Naive B cell (primary cell): ENCODE measurements at regions not wholly inside any gene's neighbourhood (a gene's known extent, or its start where the extent isn't known, plus 50 kb on each side); places are given as distances from the start of the nearest gene placed in this dataset.
"Not testable (repeated sequence)": the region's sequence is repeated elsewhere in the genome, so short reads cannot be mapped to it uniquely, and the experiment has no call there.

Source experiments
- ATAC-seq, 2 donors: fragments of 150-1000 bp; cut with Tn5 transposase; 2 replicates each; pipeline ENCODE4 v1.10.0; 2021; ENCODE audit warnings: low read depth in 2 of 2, mild to moderate bottlenecking in 2 of 2, moderate library complexity in 2 of 2
- DNase-seq: peaks from one replicate; pipeline ENCODE4 v3.0.0; 2022
- H3K27ac Mint-ChIP-seq, 6 donors: one replicate each; pipeline ENCODE4 v1.8.0; 2020 to 2022; ENCODE audit warnings: mild to moderate bottlenecking in 6 of 6, mixed read lengths in 6 of 6, moderate library complexity in 5 of 6, inconsistent platforms in 2 of 6
- H3K27me3 Mint-ChIP-seq, 3 donors: one replicate each; pipeline ENCODE4 v1.8.0; 2021 to 2022; ENCODE audit warnings: mixed read lengths in 3 of 3, mild to moderate bottlenecking in 1 of 3
- H3K36me3 Mint-ChIP-seq, 2 donors: one replicate each; pipeline ENCODE4 v1.8.0; 2020 to 2022; ENCODE audit warnings: mixed read lengths in 2 of 2, inconsistent platforms in 1 of 2, mild to moderate bottlenecking in 1 of 2
- H3K4me1 Mint-ChIP-seq, 3 donors: one replicate each; pipeline ENCODE4 v1.8.0; 2020 to 2022; ENCODE audit warnings: mixed read lengths in 3 of 3, inconsistent platforms in 1 of 3, mild to moderate bottlenecking in 1 of 3, moderate library complexity in 1 of 3
- H3K4me3 Mint-ChIP-seq, 8 donors: one replicate each; pipeline ENCODE4 v1.8.0; 2020 to 2022; ENCODE audit warnings: mild to moderate bottlenecking in 8 of 8, mixed read lengths in 8 of 8, moderate library complexity in 8 of 8, inconsistent platforms in 2 of 8
- H3K9me3 Mint-ChIP-seq, 7 donors: one replicate each; pipeline ENCODE4 v1.8.0; 2020 to 2022; ENCODE audit warnings: mixed read lengths in 7 of 7, mild to moderate bottlenecking in 5 of 7, inconsistent platforms in 2 of 7, moderate library complexity in 1 of 7

GRCh38 chr4:181004056-181004455, 1239.1 kb upstream of the TENM3 start:
- ATAC-seq (no peak), DNase-seq (no peak)
- H3K27me3 Mint-ChIP-seq, result no peaks in the 10 kb centered on the region
- no peak overlapping the region for H3K4me3 Mint-ChIP-seq
- H3K9me3 Mint-ChIP-seq, result peaks cover 3 to 19% (median 5%) of the 10 kb centered on the region in 7 donors
- no peaks in the 10 kb centered on the region for H3K36me3 Mint-ChIP-seq
- H3K4me1 Mint-ChIP-seq, result no peaks in the 10 kb centered on the region
- H3K27ac Mint-ChIP-seq, result no peak overlapping the region

- Mint-ChIP-seq H3K4me1 (no peaks in the 10 kb centered on the region), H3K9me3 (peaks cover 0 to 12% (median 3%) of the 10 kb centered on the region in 7 donors), H3K36me3 (no peaks in the 10 kb centered on the region), H3K27ac (no peak overlapping the region), H3K4me3 (no peak overlapping the region), H3K27me3 (no peaks in the 10 kb centered on the region)
- DNase-seq, result no peak
- no peak for ATAC-seq
These were observed 1236.5 kb upstream of the TENM3 start for GRCh38 chr4:181006499-181007260.

- ATAC-seq (no peak), DNase-seq (no peak)
- Mint-ChIP-seq H3K27me3 (no peaks in the 10 kb centered on the region), H3K4me3 (no peak overlapping the region), H3K36me3 (peaks cover 0 to 3% of the 10 kb centered on the region in 2 donors), H3K4me1 (no peaks in the 10 kb centered on the region), H3K9me3 (peaks cover 0 to 17% (median 3%) of the 10 kb centered on the region in 7 donors), H3K27ac (no peak overlapping the region)
These were observed 1235.5 kb upstream of the TENM3 start for GRCh38 chr4:181007751-181008150.

GRCh38 chr4:181008164-181008563, 1235.0 kb upstream of the TENM3 start:
- Mint-ChIP-seq H3K4me1 (no peaks in the 10 kb centered on the region), H3K4me3 (no peak overlapping the region), H3K27ac (no peak overlapping the region), H3K36me3 (peaks cover 0 to 7% of the 10 kb centered on the region in 2 donors), H3K27me3 (no peaks in the 10 kb centered on the region), H3K9me3 (peaks cover 0 to 21% (median 4%) of the 10 kb centered on the region in 7 donors)
- DNase-seq (no peak), ATAC-seq (no peak)

- peaks cover 4 to 13% (median 11%) of the 10 kb centered on the region in 7 donors for H3K9me3 Mint-ChIP-seq
- H3K36me3 Mint-ChIP-seq, result peaks cover 0 to 15% of the 10 kb centered on the region in 2 donors
These were observed 1230.0 kb upstream of the TENM3 start for GRCh38 chr4:181013162-181013561.

GRCh38 chr4:181017038-181017437, 1226.2 kb upstream of the TENM3 start:
- H3K27ac Mint-ChIP-seq, result no peak overlapping the region
- H3K4me1 Mint-ChIP-seq, result no peaks in the 10 kb centered on the region
- no peaks in the 10 kb centered on the region for H3K27me3 Mint-ChIP-seq
- no peak for DNase-seq
- H3K36me3 Mint-ChIP-seq, result peaks cover 0 to 15% of the 10 kb centered on the region in 2 donors
- H3K9me3 Mint-ChIP-seq, result peaks cover 4 to 18% (median 11%) of the 10 kb centered on the region in 7 donors
- ATAC-seq, result no peak
- no peak overlapping the region for H3K4me3 Mint-ChIP-seq

More at GRCh38 chr4:181013162-181013561, 1230.0 kb upstream of the TENM3 start:
- no peaks in the 10 kb centered on the region for H3K27me3 Mint-ChIP-seq
- no peak for DNase-seq
- no peak overlapping the region for H3K4me3 Mint-ChIP-seq
- no peak overlapping the region for H3K27ac Mint-ChIP-seq
- ATAC-seq, result no peak
- no peaks in the 10 kb centered on the region for H3K4me1 Mint-ChIP-seq

- Mint-ChIP-seq H3K9me3 (peaks cover 7 to 20% (median 13%) of the 10 kb centered on the region in 7 donors), H3K27ac (peak overlapping the region in 1 of 6 donors; percentile 29), H3K36me3 (peaks cover 0 to 9% of the 10 kb centered on the region in 2 donors), H3K27me3 (no peaks in the 10 kb centered on the region), H3K4me1 (no peaks in the 10 kb centered on the region), H3K4me3 (no peak overlapping the region)
- DNase-seq, result no peak
- ATAC-seq, result no peak
These were observed 1224.7 kb upstream of the TENM3 start for GRCh38 chr4:181018472-181018871.

GRCh38 chr4:181018913-181019312, 1224.3 kb upstream of the TENM3 start:
- ATAC-seq, result no peak
- H3K36me3 Mint-ChIP-seq, result peaks cover 0 to 5% of the 10 kb centered on the region in 2 donors
- peaks cover 4 to 18% (median 11%) of the 10 kb centered on the region in 7 donors for H3K9me3 Mint-ChIP-seq
- DNase-seq, result no peak
- no peaks in the 10 kb centered on the region for H3K4me1 Mint-ChIP-seq
- H3K4me3 Mint-ChIP-seq, result no peak overlapping the region
- no peaks in the 10 kb centered on the region for H3K27me3 Mint-ChIP-seq
- peak overlapping the region in 1 of 6 donors; percentile 29 for H3K27ac Mint-ChIP-seq

GRCh38 chr4:181020456-181020855, 1222.7 kb upstream of the TENM3 start:
- Mint-ChIP-seq H3K27me3 (no peaks in the 10 kb centered on the region), H3K9me3 (peaks cover 3 to 17% (median 11%) of the 10 kb centered on the region in 7 donors), H3K27ac (no peak overlapping the region), H3K4me1 (no peaks in the 10 kb centered on the region), H3K36me3 (peaks cover 0 to 4% of the 10 kb centered on the region in 2 donors), H3K4me3 (no peak overlapping the region)
- ATAC-seq (no peak), DNase-seq (no peak)

GRCh38 chr4:181021213-181021612, 1222.0 kb upstream of the TENM3 start:
- no peak for ATAC-seq
- H3K4me3 Mint-ChIP-seq, result no peak overlapping the region
- no peaks in the 10 kb centered on the region for H3K4me1 Mint-ChIP-seq
- H3K27ac Mint-ChIP-seq, result no peak overlapping the region
- H3K9me3 Mint-ChIP-seq, result peaks cover 3 to 17% (median 11%) of the 10 kb centered on the region in 7 donors
- DNase-seq, result no peak
- H3K36me3 Mint-ChIP-seq, result peaks cover 0 to 4% of the 10 kb centered on the region in 2 donors
- no peaks in the 10 kb centered on the region for H3K27me3 Mint-ChIP-seq

GRCh38 chr4:181030135-181030921, 1212.9 kb upstream of the TENM3 start:
- H3K4me3 Mint-ChIP-seq, H3K4me1 Mint-ChIP-seq, DNase-seq, H3K27me3 Mint-ChIP-seq, ATAC-seq, H3K27ac Mint-ChIP-seq, H3K36me3 Mint-ChIP-seq: not testable (repeated sequence)
- peaks cover 0 to 12% (median 5%) of the 10 kb centered on the region in 7 donors for H3K9me3 Mint-ChIP-seq

GRCh38 chr4:181030961-181031360, 1212.2 kb upstream of the TENM3 start:
- no peak for DNase-seq
- ATAC-seq, result no peak
- H3K27me3 Mint-ChIP-seq, result no peaks in the 10 kb centered on the region
- peaks cover 0 to 12% (median 6%) of the 10 kb centered on the region in 7 donors for H3K9me3 Mint-ChIP-seq
- no peak overlapping the region for H3K4me3 Mint-ChIP-seq
- no peaks in the 10 kb centered on the region for H3K36me3 Mint-ChIP-seq
- no peaks in the 10 kb centered on the region for H3K4me1 Mint-ChIP-seq
- no peak overlapping the region for H3K27ac Mint-ChIP-seq

- no peak overlapping the region for H3K4me3 Mint-ChIP-seq
- peaks cover 0 to 6% (median 3%) of the 10 kb centered on the region in 7 donors for H3K9me3 Mint-ChIP-seq
- no peak overlapping the region for H3K27ac Mint-ChIP-seq
- no peaks in the 10 kb centered on the region for H3K27me3 Mint-ChIP-seq
- ATAC-seq (no peak), DNase-seq (no peak)
- no peaks in the 10 kb centered on the region for H3K4me1 Mint-ChIP-seq
- no peaks in the 10 kb centered on the region for H3K36me3 Mint-ChIP-seq
These were observed 1199.7 kb upstream of the TENM3 start for GRCh38 chr4:181043486-181043885.

- no peaks in the 10 kb centered on the region for H3K4me1 Mint-ChIP-seq
- no peak overlapping the region for H3K27ac Mint-ChIP-seq
- ATAC-seq, result no peak
- no peaks in the 10 kb centered on the region for H3K36me3 Mint-ChIP-seq
- peaks cover 0 to 5% (median 0%) of the 10 kb centered on the region in 7 donors for H3K9me3 Mint-ChIP-seq
- no peaks in the 10 kb centered on the region for H3K27me3 Mint-ChIP-seq
- DNase-seq, result no peak
- no peak overlapping the region for H3K4me3 Mint-ChIP-seq
These were observed 1196.4 kb upstream of the TENM3 start for GRCh38 chr4:181046809-181047208.
